H9 (cell line): ENCODE measurements at regions not wholly inside any gene's neighbourhood (a gene's known extent, or its start where the extent isn't known, plus 50 kb on each side); places are given as distances from the start of the nearest gene placed in this dataset.

Experiments
- DNase-seq: peaks from one replicate; pipeline ENCODE4 v3.0.0-alpha.2; 2017
- H2AFZ ChIP-seq: one replicate; pipeline ENCODE4 v1.6.1; 2013; ENCODE audit warnings: mild to moderate bottlenecking, low read length, control low read depth, moderate library complexity
- H2AK5ac ChIP-seq: 2 replicates; pipeline ENCODE4 v1.6.1; 2013; ENCODE audit warnings: low read length, control low read depth, mixed read lengths; ENCODE audit not compliant: insufficient read length
- H2BK120ac ChIP-seq: one replicate; pipeline ENCODE4 v1.6.1; 2013; ENCODE audit warnings: low read depth, mild to moderate bottlenecking, low read length, control low read depth, inconsistent platforms; ENCODE audit not compliant: poor library complexity, severe bottlenecking
- H2BK12ac ChIP-seq: 2 replicates; pipeline ENCODE4 v1.6.1; 2013; ENCODE audit warnings: low read length, control low read depth, mixed read lengths, low read depth; ENCODE audit not compliant: insufficient read length
- H2BK15ac ChIP-seq: 2 replicates; pipeline ENCODE4 v1.6.1; 2013; ENCODE audit warnings: low read depth, low read length, control low read depth
- H2BK20ac ChIP-seq: one replicate; pipeline ENCODE4 v1.6.1; 2013; ENCODE audit warnings: low read depth, mild to moderate bottlenecking, low read length, control low read depth, inconsistent platforms; ENCODE audit not compliant: poor library complexity, severe bottlenecking
- H2BK5ac ChIP-seq: 2 replicates; pipeline ENCODE4 v1.6.1; 2013; ENCODE audit warnings: low read length, control low read depth, mixed read lengths; ENCODE audit not compliant: insufficient read length
- H3K14ac ChIP-seq: 2 replicates; pipeline ENCODE4 v1.6.1; 2013; ENCODE audit warnings: low read length, control low read depth; ENCODE audit not compliant: insufficient read depth
- H3K18ac ChIP-seq: 2 replicates; pipeline ENCODE4 v1.6.1; 2013; ENCODE audit warnings: low read depth, mild to moderate bottlenecking, mixed read lengths, low read length, control low read depth; ENCODE audit not compliant: insufficient read length
- H3K23ac ChIP-seq: 2 replicates; pipeline ENCODE4 v1.6.1; 2013; ENCODE audit warnings: low read length, control low read depth, mixed read lengths, low read depth; ENCODE audit not compliant: insufficient read length
- H3K23me2 ChIP-seq: 2 replicates; pipeline ENCODE4 v1.6.1; 2013; ENCODE audit warnings: low read depth, mild to moderate bottlenecking, mixed read lengths, low read length, control low read depth; ENCODE audit not compliant: insufficient read length, poor library complexity, severe bottlenecking
- H3K27ac ChIP-seq: 2 replicates; pipeline ENCODE4 v1.5.1; 2013; ENCODE audit warnings: low read length, control low read depth, mixed read lengths, low read depth; ENCODE audit not compliant: insufficient read length
- H3K27me3 ChIP-seq: 2 replicates; pipeline ENCODE4 v1.6.1; 2013; ENCODE audit warnings: low read length, control low read depth, inconsistent platforms; ENCODE audit not compliant: insufficient read depth
- H3K4ac ChIP-seq: 2 replicates; pipeline ENCODE4 v1.6.1; 2013; ENCODE audit warnings: low read depth, mild to moderate bottlenecking, control low read depth, inconsistent platforms, low read length, moderate library complexity
- H3K4me1 ChIP-seq: 2 replicates; pipeline ENCODE4 v1.6.1; 2013; ENCODE audit warnings: low read length, control low read depth, inconsistent platforms; ENCODE audit not compliant: insufficient read depth
- H3K4me2 ChIP-seq: 2 replicates; pipeline ENCODE4 v1.6.1; 2013; ENCODE audit warnings: low read length, control low read depth, mixed read lengths; ENCODE audit not compliant: insufficient read length, insufficient read depth
- H3K56ac ChIP-seq: 2 replicates; pipeline ENCODE4 v1.6.1; 2013; ENCODE audit warnings: low read depth, mild to moderate bottlenecking, mixed read lengths, low read length, control low read depth; ENCODE audit not compliant: insufficient read length
- H3K79me1 ChIP-seq: 2 replicates; pipeline ENCODE4 v1.6.1; 2013; ENCODE audit warnings: low read depth, mild to moderate bottlenecking, moderate library complexity, low read length, control low read depth, inconsistent platforms; ENCODE audit not compliant: insufficient read depth, poor library complexity, severe bottlenecking
- H3K79me2 ChIP-seq: 2 replicates; pipeline ENCODE4 v1.6.1; 2013; ENCODE audit warnings: low read length, control low read depth, inconsistent platforms; ENCODE audit not compliant: insufficient read depth
- H3K9ac ChIP-seq: 2 replicates; pipeline ENCODE4 v1.6.1; 2013; ENCODE audit warnings: low read length, control low read depth, mixed read lengths; ENCODE audit not compliant: insufficient read length; ENCODE audit errors: extremely low read depth
- H3K9me3 ChIP-seq: one replicate; pipeline ENCODE4 v1.6.1; 2013; ENCODE audit warnings: low read depth, low read length, inconsistent platforms; ENCODE audit not compliant: control insufficient read depth
- H3T11ph ChIP-seq: one replicate; pipeline ENCODE4 v1.6.1; 2013; ENCODE audit warnings: mild to moderate bottlenecking, low read length, control low read depth, inconsistent platforms
- H4K20me1 ChIP-seq: one replicate; pipeline ENCODE4 v1.6.1; 2013; ENCODE audit not compliant: control insufficient read depth, insufficient read length, insufficient read depth
- H4K5ac ChIP-seq: 2 replicates; pipeline ENCODE4 v1.6.1; 2013; ENCODE audit warnings: low read depth, mild to moderate bottlenecking, mixed read lengths, low read length, control low read depth; ENCODE audit not compliant: insufficient read length
- H4K8ac ChIP-seq: replicated peaks from 2 replicates; pipeline ENCODE4 v1.6.1; 2013; ENCODE audit warnings: low read length, control low read depth, mixed read lengths, low read depth; ENCODE audit not compliant: insufficient read length
- H4K91ac ChIP-seq: 2 replicates; pipeline ENCODE4 v1.6.1; 2013; ENCODE audit warnings: low read depth, mild to moderate bottlenecking, moderate library complexity, mixed read lengths, low read length, control low read depth; ENCODE audit not compliant: insufficient read length
- H3K27ac Mint-ChIP-seq, 3 experiments: 2 replicates in 2 of 3; 3 replicates in 1 of 3; pipeline ENCODE4 v1.8.0; 2020 to 2021; ENCODE audit warnings: mixed read lengths in 3 of 3, mild to moderate bottlenecking in 1 of 3, moderate library complexity in 1 of 3
- H3K27me3 Mint-ChIP-seq: 2 replicates; pipeline ENCODE4 v1.8.0; 2021; ENCODE audit warnings: low read depth, mild to moderate bottlenecking, moderate library complexity, mixed read lengths
- H3K36me3 Mint-ChIP-seq, 3 experiments: 2 replicates in 2 of 3; 3 replicates in 1 of 3; pipeline ENCODE4 v1.8.0; 2020 to 2021; ENCODE audit warnings: low read depth in 3 of 3, mixed read lengths in 3 of 3; ENCODE audit not compliant: insufficient read depth in 1 of 3
- H3K4me1 Mint-ChIP-seq, 2 experiments: 2 replicates each; pipeline ENCODE4 v1.8.0; 2020; ENCODE audit warnings: mixed read lengths in 2 of 2
- H3K4me3 Mint-ChIP-seq, 2 experiments: 2 replicates in 1 of 2; 3 replicates in 1 of 2; pipeline ENCODE4 v1.8.0; 2020 to 2021; ENCODE audit warnings: mild to moderate bottlenecking in 2 of 2, mixed read lengths in 2 of 2, moderate library complexity in 1 of 2
- H3K9me3 Mint-ChIP-seq, 2 experiments: 2 replicates in 1 of 2; 3 replicates in 1 of 2; pipeline ENCODE4 v1.8.0; 2020; ENCODE audit warnings: mild to moderate bottlenecking in 2 of 2, mixed read lengths in 2 of 2, moderate library complexity in 1 of 2
- CTCF ChIP-seq: fragments of 200-600 bp; sonication (generic); conservative IDR thresholded peaks from 3 replicates; pipeline ENCODE4 v1.8.0; 2021; ENCODE audit warnings: antibody characterized with exemption, mild to moderate bottlenecking
- WGBS: extraction: QIAGEN DNeasy Blood & Tissue Kit; methylation state at CpG from one replicate; pipeline ENCODE4 v1.1.7; 2013; ENCODE audit warnings: missing lambda C conversion rate, low lambda C conversion rate, mixed read lengths; ENCODE audit not compliant: insufficient read length; ENCODE audit errors: extremely low coverage; 5-methylcytosine and 5-hydroxymethylcytosine counted together

- no peak overlapping the region for H2BK12ac ChIP-seq
- no peaks in the 10 kb centered on the region for H3K79me1 ChIP-seq
- no peak overlapping the region for H2BK20ac ChIP-seq
- Mint-ChIP-seq H3K9me3 (peaks cover 6 to 8% of the 10 kb centered on the region in 2 experiments), H3K36me3 (peaks cover 4 to 6% (median 4%) of the 10 kb centered on the region in 3 experiments; a peak in 6 of 7 replicates), H3K27ac (no peak overlapping the region), H3K4me1 (peaks cover 0 to 9% of the 10 kb centered on the region in 2 experiments; a peak in 2 of 4 replicates), H3K27me3 (peaks cover 37% of the 10 kb centered on the region), H3K4me3 (no peak overlapping the region)
- no peak overlapping the region for H2AK5ac ChIP-seq
- H3K4me2 ChIP-seq = no peak overlapping the region
- no peak overlapping the region for H3K14ac ChIP-seq
- H3K9ac ChIP-seq = no peak overlapping the region
- no peak overlapping the region for H3K4ac ChIP-seq
- WGBS = no CpG with 5 or more reads among the region's 2 CpGs
- TF ChIP-seq CTCF = no peak
- no peak overlapping the region for H3T11ph ChIP-seq
- H3K23me2 ChIP-seq = no peaks in the 10 kb centered on the region
- no peak overlapping the region for H4K8ac ChIP-seq
- no peak overlapping the region for H4K5ac ChIP-seq
- H3K23ac ChIP-seq = no peak overlapping the region
- H2BK15ac ChIP-seq = no peak overlapping the region
- H3K27me3 ChIP-seq = no peaks in the 10 kb centered on the region
- H4K20me1 ChIP-seq = no peaks in the 10 kb centered on the region
- no peak overlapping the region for H3K56ac ChIP-seq
- no peak overlapping the region for H3K18ac ChIP-seq
- no peak overlapping the region for H4K91ac ChIP-seq
- no peak overlapping the region for H2BK120ac ChIP-seq
- no peak overlapping the region for H3K27ac ChIP-seq
- H3K4me1 ChIP-seq = no peaks in the 10 kb centered on the region
- H2AFZ ChIP-seq = no peak overlapping the region
- DNase-seq = no peak
- H3K9me3 ChIP-seq = no peaks in the 10 kb centered on the region
- no peak overlapping the region for H2BK5ac ChIP-seq
- no peaks in the 10 kb centered on the region for H3K79me2 ChIP-seq
Observed at GRCh38 chr16:86229283-86229682, 281.0 kb upstream of the FOXF1 start.
